ENCODE measurements at regions not wholly inside any gene's neighbourhood (a gene's known extent, or its start where the extent isn't known, plus 50 kb on each side); places are given as distances from the start of the nearest gene placed in this dataset.
"Not testable (repeated sequence)": the region's sequence is repeated elsewhere in the genome, so short reads cannot be mapped to it uniquely, and the experiment has no call there.

GRCh38 chr5:111962906-111963305 is 205.9 kb upstream of the NREP start:
- H3K4me3 ChIP-seq = no peak overlapping the region
- H3K27ac ChIP-seq = no peak overlapping the region
- H3K9me3 ChIP-seq = no peaks in the 10 kb centered on the region
- no peaks in the 10 kb centered on the region for H3K27me3 ChIP-seq (ENCODE audit: insufficient read depth in 3 of 3, low read length in 2 of 3)
- ATAC-seq = no peak
- intact Hi-C loops (cut with DNase I) = no loop called here
- peak in 1 of 2 donors; percentile 42 for DNase-seq
- 94 to 97% (median 97%) methylated on average over 9 of the region's 9 CpGs for WGBS, 3 donors
- H3K36me3 ChIP-seq (ENCODE audit: insufficient read depth in 1 of 2, low read depth in 1 of 2) = no peaks in the 10 kb centered on the region
- H3K4me1 ChIP-seq = no peaks in the 10 kb centered on the region
- no peak for TF ChIP-seq CTCF (IDR thresholded peaks at IDR 0.05)

- Histone ChIP-seq H3K4me3 (no peak overlapping the region), H3K9me3 (no peaks in the 10 kb centered on the region), H3K36me3 (ENCODE audit: insufficient read depth in 1 of 2, low read depth in 1 of 2) (no peaks in the 10 kb centered on the region), H3K27me3 (ENCODE audit: insufficient read depth in 3 of 3, low read length in 2 of 3) (no peaks in the 10 kb centered on the region), H3K27ac (no peak overlapping the region), H3K4me1 (no peaks in the 10 kb centered on the region)
- WGBS, 3 donors = 9 to 24% (median 12%) methylated on average over 1 of the region's 1 CpG
- ATAC-seq (no peak), DNase-seq (no peak)
- TF ChIP-seq CTCF (IDR thresholded peaks at IDR 0.05) = no peak
- intact Hi-C loops (cut with DNase I) = no loop called here
Observed at GRCh38 chr5:111961862-111962261, 204.9 kb upstream of the NREP start.

- DNase-seq (no peak), ATAC-seq (no peak)
- no peaks in the 10 kb centered on the region for H3K27me3 ChIP-seq (ENCODE audit: insufficient read depth in 3 of 3, low read length in 2 of 3)
- WGBS, 3 donors = 58 to 65% (median 60%) methylated on average over 2 of the region's 2 CpGs
- no peak overlapping the region for H3K27ac ChIP-seq
- TF ChIP-seq CTCF (IDR thresholded peaks at IDR 0.05) = no peak
- H3K4me3 ChIP-seq = no peak overlapping the region
- intact Hi-C loops (cut with DNase I) = no loop called here
- no peaks in the 10 kb centered on the region for H3K36me3 ChIP-seq (ENCODE audit: insufficient read depth in 1 of 2, low read depth in 1 of 2)
- H3K9me3 ChIP-seq = no peaks in the 10 kb centered on the region
- H3K4me1 ChIP-seq = no peaks in the 10 kb centered on the region
Observed at GRCh38 chr5:111960476-111961215, 203.7 kb upstream of the NREP start.

- intact Hi-C loops (cut with DNase I) = no loop called here
- DNase-seq = no peak
- Histone ChIP-seq H3K9me3 (no peaks in the 10 kb centered on the region), H3K27me3 (ENCODE audit: insufficient read depth in 3 of 3, low read length in 2 of 3) (no peaks in the 10 kb centered on the region), H3K4me3 (no peak overlapping the region), H3K27ac (no peak overlapping the region), H3K36me3 (ENCODE audit: insufficient read depth in 1 of 2, low read depth in 1 of 2) (no peaks in the 10 kb centered on the region), H3K4me1 (no peaks in the 10 kb centered on the region)
- no peak for TF ChIP-seq CTCF (IDR thresholded peaks at IDR 0.05)
- 88 to 94% (median 89%) methylated on average over 1 of the region's 1 CpG for WGBS, 3 donors
- no peak for ATAC-seq
Observed at GRCh38 chr5:111958851-111959250, 201.9 kb upstream of the NREP start.

GRCh38 chr5:111956765-111957164 is 199.8 kb upstream of the NREP start:
- H3K9me3 ChIP-seq; H3K27me3 ChIP-seq (ENCODE audit: insufficient read depth in 3 of 3, low read length in 2 of 3); H3K27ac ChIP-seq; intact Hi-C loops (cut with DNase I); DNase-seq; H3K4me1 ChIP-seq; ATAC-seq; H3K4me3 ChIP-seq; H3K36me3 ChIP-seq (ENCODE audit: insufficient read depth in 1 of 2, low read depth in 1 of 2): not testable (repeated sequence)
- WGBS, 3 donors = 97 to 99% (median 98%) methylated on average over 3 of the region's 3 CpGs
